ENCODE measurements at regions not wholly inside any gene's neighbourhood (a gene's known extent, or its start where the extent isn't known, plus 50 kb on each side); places are given as distances from the start of the nearest gene placed in this dataset.
"Not testable (repeated sequence)": the region's sequence is repeated elsewhere in the genome, so short reads cannot be mapped to it uniquely, and the experiment has no call there.

DNA sequence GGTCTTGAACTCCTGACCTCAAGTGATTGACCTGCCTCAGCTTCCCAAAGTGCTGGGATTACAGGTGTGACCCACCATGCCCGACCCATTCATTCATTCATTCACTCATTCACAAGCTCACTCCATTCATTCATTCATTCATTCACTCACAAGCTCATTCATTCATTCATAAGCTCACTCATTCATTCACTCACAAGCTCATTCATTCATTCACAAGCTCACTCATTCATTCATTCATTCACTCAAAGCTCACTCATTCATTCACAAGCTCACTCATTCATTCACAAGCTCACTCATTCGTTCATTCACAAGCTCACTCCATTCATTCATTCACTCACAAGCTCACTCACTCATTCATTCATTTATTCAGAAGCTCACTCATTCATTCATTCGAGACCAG lies 198.6 kb downstream of the SHOX start:
- no peak for DNase-seq

DNA sequence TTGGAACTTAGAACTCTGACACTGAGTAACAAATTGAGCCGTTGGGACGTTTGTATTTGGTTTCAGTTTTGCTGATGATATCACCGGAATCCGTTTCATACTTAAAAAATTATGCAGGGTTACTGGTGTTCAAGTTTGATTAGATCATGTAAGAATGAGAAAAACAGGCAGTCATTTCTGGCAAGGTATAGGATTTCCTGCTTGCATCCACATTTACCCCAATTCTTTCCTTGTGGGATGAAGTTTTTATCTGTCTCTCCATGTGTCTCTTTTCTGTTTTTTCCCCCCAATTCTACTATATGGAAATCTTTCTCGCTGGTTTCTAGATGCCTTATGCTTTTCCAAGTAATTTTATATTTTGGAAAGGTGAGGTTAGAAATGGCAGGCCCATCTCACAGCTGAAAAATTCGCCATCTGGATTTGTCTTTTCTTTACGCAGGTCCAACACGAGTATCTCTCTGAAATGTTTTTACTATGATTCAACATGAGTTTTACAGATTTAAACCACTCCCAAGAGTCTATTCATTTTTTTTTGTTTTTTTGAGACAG lies 197.9 kb downstream of the SHOX start:
- DNase-seq = no peak

DNA sequence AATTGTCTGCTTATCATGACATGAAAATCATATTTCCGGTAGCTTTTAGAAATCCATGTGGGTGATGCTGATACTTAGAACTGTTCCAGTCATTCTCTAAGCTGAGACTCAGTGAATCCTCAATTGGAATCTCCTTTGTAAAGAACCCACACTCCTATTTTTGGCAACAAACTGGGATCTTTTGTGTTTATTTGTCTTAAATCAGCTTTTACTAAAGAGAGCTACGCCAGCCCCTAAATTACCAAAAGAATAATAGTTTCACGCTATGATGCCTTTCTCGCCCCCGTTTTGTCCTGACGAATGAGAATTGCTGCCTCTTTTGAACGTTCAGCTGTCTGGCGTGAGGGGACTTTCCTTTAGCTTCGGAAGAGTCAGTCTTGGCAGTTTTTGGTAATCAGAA lies 195.9 kb downstream of the SHOX start:
- DNase-seq = no peak

DNA sequence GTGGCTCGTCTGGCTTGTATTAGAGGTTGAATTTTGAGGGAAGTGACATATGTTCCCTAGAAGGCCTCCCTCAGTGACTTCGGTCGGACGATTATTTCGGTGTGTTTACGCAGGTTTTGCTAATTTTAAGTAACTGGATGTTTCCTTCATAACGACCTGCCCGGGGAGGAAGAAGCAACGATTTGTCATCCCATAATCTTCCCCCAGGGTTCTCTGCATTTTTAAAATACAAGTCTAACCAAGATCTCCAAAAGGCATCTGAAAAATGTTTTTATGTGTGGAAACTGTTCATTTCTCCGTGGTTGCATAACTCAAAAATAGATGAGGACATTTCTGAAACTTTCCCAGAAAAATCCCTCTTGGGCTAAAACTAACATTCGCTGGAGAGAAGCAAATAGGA lies 195.4 kb downstream of the SHOX start:
- no peak for DNase-seq

DNA sequence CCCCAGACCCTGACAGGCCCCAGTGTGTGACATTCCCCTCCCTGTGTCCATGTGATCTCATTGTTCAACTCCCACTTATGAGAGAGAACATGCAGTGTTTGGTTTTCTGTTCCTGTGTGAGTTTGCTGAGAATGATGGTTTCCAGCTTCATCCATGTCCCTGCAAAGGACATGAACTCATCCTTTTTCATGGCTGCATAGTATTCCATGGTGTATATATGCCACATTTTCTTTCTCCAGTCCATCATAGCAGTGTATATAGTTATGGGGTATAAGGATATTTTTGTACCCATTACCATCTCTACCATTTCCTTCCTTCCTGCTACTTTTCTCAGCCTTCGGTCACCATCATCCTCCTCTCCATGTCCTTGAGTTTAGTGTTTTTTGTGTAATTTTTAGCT lies 192.5 kb downstream of the SHOX start:
- DNase-seq = not testable (repeated sequence)

DNA sequence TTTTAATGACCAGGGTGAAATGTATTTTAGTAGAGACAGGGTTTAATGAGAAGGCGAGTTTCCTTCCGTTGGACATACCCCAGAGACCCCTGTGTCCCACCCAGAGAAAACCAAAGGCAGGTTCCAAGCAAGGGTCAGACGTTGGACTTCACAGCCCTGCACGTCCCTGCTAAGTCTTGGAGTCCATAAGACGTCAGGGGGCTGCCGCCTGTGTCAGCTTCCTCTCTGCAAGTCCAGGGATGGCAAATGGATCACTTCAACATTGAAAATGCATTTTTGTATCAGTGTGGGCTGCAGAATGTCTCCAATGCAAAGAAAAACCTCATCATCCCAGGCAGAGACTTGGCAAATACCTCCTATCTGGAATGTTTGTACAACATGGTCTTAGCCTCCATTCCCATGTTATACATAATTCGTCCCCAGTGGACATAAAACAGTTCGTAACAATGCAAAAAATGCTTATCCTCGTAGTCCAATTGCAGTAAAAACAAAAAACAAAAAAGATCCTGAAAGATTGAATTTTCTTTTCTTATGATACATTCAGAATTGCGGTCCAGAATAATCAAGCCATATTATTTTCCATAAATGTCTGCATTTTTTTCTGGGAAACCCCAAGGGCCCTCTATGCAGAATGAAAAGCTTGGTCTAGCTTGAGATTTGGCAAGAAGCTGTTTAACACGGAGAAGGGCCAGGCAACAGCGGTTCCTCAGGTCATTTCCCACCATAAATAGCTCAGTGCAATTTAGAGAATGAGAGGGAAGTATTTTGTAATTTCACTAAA lies 190.9 kb downstream of the SHOX start:
- no peak for DNase-seq

DNA sequence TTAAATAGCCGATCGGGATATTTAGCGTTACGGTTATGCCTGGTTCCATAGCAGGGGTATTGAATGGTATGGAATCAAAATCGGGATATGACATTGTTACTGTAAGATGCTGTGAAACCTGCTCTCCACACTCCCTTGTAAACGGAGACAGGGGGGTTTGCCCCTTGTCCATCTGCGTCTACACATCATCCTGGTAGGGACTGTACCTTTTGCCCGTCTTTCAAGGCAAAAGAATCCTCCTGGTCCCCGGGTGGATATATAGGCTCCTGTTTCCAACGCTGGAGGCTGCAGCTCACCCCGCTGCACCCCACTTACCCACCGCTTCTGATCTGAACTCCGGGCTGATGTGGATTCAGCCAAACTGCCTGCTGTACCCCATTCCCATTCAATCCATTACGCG lies 189.1 kb downstream of the SHOX start:
- DNase-seq = no peak

DNA sequence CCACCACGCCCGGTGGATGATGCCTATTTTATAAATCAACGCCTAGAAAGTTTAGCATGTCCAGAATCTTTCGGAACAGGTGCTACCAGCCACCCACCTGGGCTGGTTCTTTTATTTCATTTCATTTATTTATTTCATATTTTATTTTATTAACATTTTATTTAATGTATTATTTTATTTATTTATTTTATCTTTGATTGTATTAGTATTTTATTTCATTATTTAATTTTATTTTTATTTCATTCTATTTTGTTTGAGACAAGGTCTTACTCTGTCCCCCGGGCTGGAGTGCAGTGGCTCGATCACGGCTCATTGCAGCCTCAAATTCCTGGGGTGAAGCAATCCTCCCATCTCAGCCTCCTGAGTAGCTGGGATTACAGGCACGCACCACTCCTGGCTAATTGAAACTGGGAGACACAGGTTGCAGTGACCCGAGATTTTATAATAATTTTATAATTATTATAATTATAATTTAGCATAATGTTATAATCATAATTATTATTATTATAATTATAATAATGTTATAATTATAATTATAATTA lies 187.2 kb downstream of the SHOX start:
- DNase-seq = no peak

DNA sequence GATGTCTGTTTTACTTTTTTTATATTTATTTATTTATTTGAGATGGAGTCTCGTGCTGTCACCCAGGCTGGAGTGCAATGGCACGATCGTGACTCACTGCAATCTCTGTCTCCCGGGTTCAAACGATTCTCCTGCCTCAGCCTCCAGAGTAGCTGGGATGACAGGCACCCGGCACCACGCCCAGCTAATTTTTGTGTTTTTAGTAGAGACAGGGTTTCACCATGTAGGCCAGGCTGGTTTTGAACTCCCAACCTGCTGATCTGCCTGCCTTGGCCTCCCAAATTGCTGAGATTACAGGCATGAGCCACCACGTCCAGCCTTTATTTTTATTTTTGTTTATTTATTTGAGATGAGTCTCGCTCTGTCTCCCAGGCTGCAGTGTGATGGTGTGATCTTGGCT lies 186.6 kb downstream of the SHOX start:
- not testable (repeated sequence) for DNase-seq

DNA sequence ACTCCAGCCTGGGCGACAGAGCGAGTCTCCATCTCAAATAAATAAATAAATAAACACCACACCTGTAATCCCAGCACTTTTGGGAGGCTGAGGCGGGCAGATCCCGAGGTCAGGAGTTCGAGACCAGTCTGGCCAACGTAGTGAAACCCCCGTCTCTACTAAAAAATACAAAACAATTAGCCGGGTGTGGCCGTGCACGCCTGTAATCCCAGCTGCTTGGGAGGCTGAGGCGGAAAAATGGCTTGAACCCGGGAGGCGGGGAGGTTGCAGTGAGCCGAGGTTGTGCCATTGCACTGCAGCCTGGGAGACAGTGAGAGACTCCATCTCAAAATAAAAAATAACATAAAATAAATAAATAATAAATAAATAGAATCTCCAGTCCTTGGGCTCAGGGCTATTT lies 185.8 kb downstream of the SHOX start:
- no peak for DNase-seq

DNA sequence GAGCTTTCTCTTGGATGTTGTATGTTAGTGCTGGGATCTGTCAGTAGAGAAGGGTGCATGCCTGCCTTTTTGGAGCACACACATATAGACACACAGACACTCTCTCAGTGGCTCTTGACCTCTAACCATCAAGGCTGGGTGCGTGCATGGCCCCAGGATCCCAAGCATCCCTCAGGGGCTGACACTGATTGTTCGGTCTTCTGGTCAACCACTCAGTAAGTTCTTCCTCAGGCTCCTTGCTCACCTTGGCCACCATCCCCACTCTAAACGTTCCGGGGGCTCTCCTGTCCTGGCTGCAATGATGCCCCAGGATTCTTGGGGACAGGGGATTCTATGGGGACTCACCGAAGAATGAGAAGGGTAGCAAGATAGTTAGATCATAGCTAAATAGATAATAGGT lies 179.6 kb downstream of the SHOX start:
- DNase-seq = no peak

DNA sequence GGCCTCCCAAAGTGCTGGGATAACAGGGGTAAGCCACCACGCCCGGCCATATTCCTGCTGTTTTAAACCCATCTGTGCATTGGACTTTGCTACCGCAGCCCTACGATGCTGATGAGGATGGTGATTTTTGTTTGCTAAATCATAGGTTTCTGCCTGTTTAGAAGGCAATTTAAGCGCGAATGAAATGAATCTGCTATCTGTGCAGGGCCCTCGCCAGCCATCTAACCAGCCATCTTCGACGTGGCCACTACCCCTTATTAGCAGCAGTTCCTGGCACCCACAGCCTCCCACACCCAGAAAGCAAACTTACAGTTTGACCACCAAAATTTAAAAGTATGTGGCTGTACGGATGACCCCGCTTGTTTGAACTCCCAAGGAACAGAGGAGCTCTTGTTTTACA lies 178.5 kb downstream of the SHOX start:
- no peak for DNase-seq

DNA sequence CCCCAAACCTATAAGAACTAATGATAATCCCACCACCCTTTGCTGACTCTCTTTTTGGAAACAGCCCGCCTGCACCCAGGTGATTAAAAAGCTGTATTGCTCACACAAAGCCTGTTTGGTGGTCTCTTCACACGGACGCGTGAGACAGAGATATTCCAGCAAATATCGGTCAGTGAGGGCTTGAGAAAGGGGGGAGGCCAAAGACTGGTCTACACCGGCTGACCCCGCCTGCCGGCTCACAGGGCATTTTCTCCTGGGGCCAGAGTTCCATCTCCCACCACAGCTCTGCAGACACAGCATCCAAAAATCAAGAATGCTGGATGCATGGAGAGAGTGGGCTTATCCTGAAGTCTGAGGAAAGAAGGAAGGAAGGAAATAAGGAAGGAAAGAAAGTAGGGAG lies 176.0 kb downstream of the SHOX start:
- no peak for DNase-seq

DNA sequence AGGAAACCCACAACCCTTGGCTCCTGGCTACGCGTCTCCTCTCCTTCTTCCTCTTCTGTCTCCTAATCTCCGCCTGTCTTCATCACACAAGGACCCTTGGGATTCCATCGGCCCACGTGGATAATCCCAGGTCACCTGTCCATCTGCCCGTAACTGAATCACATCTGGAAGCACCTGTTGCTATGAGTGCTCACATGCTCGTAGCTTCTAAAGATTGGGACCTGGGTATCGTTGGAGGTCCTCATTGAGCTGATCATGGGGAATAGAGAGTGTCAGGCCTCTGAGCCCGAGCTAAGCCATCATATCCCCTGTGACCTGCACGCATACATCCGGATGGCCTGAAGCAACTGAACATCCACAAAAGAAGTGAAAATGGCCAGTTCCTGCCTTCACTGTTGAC lies 175.4 kb downstream of the SHOX start:
- DNase-seq = no peak

DNA sequence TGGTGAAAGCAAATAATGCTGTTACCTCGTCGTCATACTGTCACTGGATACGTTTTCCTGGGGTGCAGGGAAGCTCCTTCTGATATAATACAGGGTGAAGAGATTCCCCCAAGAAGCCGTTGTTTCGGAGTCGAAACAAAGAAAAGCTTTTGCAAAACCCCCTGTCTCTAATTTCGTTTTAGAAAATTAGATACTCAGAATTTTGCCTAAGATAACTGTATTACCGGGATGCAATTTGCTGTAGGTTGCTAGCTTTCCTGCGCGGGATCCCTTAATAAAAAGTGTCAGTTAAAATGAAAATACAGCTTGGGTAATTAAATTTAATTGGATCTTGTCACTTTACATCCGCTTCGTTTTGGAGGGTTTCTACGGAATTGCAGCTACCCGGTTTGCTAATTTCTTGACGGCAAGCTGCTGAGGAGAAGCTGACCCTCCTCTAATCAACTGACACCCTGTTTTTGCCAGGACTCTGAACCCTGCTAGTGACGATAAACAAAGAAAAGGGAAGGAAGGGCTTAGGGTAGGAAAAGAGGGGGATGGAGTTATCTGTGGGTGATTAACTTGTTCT lies 174.6 kb downstream of the SHOX start:
- DNase-seq = no peak

DNA sequence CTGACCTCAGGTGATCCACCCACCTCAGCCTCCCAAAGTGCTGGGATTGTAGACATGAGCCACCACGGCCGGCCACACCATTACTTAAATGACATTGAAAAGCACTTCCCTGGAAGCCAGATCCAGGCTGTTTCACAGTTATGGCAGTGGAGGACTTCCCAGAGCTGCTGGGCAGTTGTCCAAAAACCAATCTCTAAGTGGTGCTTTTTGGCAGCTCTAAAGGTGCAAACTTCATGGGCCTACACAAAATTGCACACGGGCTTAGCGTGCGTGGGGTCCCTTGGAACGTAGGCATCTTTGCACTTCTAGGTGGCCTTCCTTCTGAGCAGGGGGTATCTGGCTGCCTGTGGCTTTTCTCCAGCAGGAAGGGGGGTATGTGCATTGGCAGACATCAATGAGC lies 172.3 kb downstream of the SHOX start:
- DNase-seq = no peak

DNA sequence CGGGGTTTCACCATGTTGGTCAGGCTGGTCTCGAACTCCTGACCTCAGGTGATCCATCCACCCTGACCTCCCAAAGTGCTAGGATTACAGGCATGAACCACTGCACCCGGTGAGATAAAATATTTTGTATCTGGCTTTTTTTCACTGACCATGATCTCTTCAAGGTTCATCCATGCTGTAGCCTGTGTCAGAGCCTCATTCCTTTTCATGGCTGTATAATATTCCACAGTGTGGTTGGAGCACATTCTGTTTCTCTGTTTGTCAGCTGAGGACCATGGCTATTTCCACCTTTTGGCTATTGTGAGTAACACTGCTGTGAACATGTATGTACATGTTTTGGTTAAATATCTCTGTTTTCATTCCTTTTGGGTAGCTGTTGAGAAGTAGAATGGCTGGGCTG lies 169.2 kb downstream of the SHOX start:
- DNase-seq = no peak

DNA sequence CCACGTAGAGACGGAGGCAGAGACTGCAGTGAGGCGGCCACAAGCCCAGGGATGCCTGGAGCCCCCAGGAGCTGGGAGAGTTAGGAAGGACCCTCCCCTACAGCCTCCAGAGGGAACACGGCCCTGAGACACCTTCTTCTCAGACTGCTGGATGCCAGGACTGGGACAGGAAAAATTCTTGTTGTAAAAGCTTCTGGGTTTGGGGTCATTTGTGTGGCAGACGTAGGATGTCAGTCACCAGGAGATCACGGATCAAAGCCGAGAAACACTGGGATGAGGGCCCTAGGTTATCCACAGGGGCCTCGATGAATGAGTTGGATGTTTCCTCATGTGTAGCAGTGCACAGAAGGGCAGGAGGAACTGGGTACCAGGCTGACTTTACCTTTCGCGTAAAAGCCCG lies 163.7 kb downstream of the SHOX start:
- DNase-seq = no peak

DNA sequence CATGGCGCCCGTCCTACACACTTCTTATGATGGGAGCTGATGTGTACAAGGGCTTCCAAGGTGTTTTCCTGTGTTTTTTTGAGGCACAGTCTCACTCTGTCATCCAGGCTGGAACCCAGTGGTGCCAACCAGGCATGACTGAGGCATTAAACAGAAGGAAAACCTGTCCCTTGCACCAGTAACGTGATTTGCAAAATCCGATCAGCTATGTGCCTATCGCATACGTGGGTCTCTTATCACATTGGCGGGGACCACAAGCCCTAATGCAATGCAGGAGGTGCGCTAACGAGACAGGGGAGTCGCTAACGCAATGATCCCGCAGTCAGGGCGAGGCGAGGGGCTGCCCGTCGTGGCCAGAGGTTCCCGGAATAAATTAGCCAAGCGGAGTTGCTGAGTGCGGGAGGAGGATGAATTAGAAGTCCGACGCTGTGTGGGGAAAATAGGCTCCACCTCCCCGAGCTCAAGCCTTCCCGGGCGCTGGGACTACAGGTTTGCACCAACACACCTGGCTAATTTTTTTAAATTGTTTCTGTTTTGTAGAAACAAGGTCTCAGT lies 162.7 kb downstream of the SHOX start:
- DNase-seq = no peak

DNA sequence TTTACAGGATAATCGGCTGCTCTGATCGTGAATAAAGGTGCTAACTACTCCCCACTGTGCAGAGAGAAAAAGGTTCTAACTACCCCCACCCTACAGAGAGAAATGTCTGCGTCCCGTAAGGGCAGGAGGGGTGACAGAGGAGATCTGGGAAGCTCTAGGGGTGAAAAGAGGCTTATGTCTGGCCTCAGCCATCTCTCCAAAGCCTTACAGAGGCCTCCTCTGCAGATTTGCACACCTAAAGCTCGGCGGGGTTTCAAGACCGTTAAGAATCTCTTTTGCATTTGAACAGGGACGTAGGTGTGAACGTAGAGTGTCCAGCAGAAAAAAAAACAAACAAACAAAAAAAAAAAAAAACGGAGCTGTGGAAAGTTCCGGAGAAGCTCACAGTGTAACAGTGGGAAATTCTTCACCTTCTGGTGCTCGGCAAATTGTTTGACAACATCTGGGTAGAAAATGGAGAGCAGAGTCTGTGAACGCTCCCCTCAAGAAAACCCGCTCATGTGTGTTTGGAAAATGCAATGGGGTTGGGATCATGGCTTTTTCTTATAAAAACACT lies 161.0 kb downstream of the SHOX start:
- DNase-seq = no peak

DNA sequence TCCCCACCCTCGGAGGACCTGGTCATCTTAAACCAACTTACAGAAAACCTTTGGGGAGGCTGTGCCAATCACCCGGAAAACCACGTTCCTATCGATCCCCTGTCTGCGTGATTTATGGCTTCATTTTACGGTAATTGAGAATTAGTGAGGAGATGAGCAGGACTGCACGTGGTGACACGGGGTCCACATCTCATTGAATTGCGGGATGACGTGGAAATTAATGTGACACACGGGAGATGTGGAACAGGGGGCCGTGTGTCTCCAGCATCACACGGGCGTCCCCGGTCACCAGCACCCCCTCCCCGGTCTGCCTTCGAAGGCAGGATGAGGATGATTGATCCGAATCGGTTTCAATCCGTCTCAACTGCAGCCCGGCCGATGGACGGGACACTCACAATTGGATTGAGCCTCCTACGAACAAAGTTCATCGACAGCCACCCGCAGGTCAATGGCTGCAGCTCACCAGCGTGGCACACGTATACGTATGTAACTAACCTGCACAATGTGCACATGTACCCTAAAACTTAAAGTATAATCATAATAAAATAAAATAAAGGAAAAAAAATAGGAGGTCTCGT lies 160.3 kb downstream of the SHOX start:
- no peak for DNase-seq

DNA sequence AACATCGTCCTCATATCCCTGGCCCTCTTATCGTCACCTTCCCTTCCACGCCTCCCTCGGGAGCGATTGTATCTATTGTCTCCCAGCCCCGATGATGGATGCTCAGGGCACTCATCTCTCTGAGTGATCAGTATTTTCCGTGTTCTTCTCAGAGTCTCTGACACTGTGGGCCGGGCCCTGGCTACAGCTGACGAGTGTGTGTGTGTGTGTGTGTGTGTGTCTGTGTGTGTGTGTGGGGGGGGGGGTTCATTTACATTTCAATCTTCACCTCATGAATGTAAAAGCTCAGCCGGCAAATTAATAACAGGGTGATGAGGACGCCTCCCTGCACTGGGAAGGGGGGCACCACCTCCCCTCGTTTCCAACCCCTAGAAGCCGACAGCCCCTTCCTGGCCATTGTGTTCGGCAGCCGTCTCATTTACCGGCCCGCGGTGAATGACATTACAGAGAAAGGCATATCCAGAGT lies 159.5 kb downstream of the SHOX start:
- no peak for DNase-seq

DNA sequence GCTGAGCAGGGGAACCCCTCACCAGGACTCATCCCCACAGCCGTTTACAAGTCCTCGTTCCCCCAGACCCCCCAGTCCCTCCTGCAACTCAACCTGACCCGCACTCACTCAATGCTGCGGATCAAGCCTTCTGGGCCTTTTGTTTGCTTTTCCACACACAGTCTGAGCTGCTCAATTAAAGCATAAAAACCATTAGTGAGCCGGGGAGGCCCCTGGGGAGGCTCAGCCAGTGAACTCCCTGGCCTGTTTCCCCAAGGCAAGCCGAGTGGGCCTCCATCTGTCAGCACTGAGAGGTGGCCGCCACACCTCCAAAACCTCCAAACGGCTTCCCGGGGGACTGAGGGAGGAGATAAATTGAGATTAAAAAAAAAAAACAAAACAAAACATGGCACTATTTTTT lies 158.5 kb downstream of the SHOX start:
- DNase-seq = no peak
